HepG2 (cell line): ENCODE measurements at regions not wholly inside any gene's neighbourhood (a gene's known extent, or its start where the extent isn't known, plus 50 kb on each side); places are given as distances from the start of the nearest gene placed in this dataset.

Experiments used
- ATF4 ChIP-seq, 2 experiments: fragments of 450-650 bp in 1 of 2; sonication (generic) in 1 of 2; formaldehyde crosslinking; IDR thresholded peaks; 2 replicates each; pipeline versions ENCODE4 v1.5.0 to v1.8.0; 2020 to 2022; ENCODE audit warnings: mild to moderate bottlenecking in 1 of 2, missing genetic modification reagents in 1 of 2
- CBX1 ChIP-seq: IDR thresholded peaks from one replicate; pipeline ENCODE4 v1.6.1; 2016; ENCODE audit warnings: antibody characterized with exemption, low read depth
- CREB1 ChIP-seq, 2 experiments: fragments of 450-650 bp in 1 of 2; IDR thresholded peaks; 2 replicates each; pipeline ENCODE4 v1.6.1; 2016 to 2017; ENCODE audit warnings: control low read depth in 1 of 2, mild to moderate bottlenecking in 1 of 2, missing compliant biosample characterization in 1 of 2, missing genetic modification characterization in 1 of 2
- CTCF ChIP-seq: sonication (generic); formaldehyde crosslinking; IDR thresholded peaks from 2 replicates; pipeline ENCODE4 v1.5.0; 2020; ENCODE audit warnings: mild to moderate bottlenecking, missing genetic modification reagents, moderate library complexity
- FOXA3 ChIP-seq: IDR thresholded peaks from 2 replicates; pipeline ENCODE4 v1.6.1; 2016; ENCODE audit warnings: missing genetic modification reagents, missing compliant biosample characterization
- MED1 ChIP-seq: sonication (generic); formaldehyde crosslinking; IDR thresholded peaks from 2 replicates; pipeline ENCODE4 v1.4.0; 2020; ENCODE audit warnings: missing genetic modification reagents
- RBFOX2 ChIP-seq: fragments of 200-400 bp; formaldehyde crosslinking; IDR thresholded peaks from 2 replicates; pipeline ENCODE4 v1.6.1; 2017; ENCODE audit warnings: low read depth, mild to moderate bottlenecking, low read length
- ZNF350 ChIP-seq: sonication (generic); formaldehyde crosslinking; IDR thresholded peaks from 2 replicates; pipeline ENCODE4 v1.4.0; 2020; ENCODE audit warnings: mild to moderate bottlenecking, low read depth, missing genetic modification reagents, borderline replicate concordance
- ZNF570 ChIP-seq: sonication (generic); formaldehyde crosslinking; IDR thresholded peaks from 2 replicates; pipeline ENCODE4 v1.4.0; 2020; ENCODE audit warnings: mild to moderate bottlenecking, missing genetic modification reagents, borderline replicate concordance
- ZNF747 ChIP-seq: sonication (generic); formaldehyde crosslinking; IDR thresholded peaks from 2 replicates; pipeline ENCODE4 v1.8.1; 2023; ENCODE audit warnings: missing genetic modification reagents, mild to moderate bottlenecking, borderline replicate concordance

- TF ChIP-seq CTCF (CRISPR knock-in tag) (no peak), CBX1 (no peak), ATF4 (CRISPR knock-in tag; IDR thresholded peaks at IDR 0.05) (peak in 1 of 2 experiments; percentile 61; a peak in 1 of 4 replicates), MED1 (CRISPR knock-in tag) (no peak), RBFOX2 (no peak), CREB1 (IDR thresholded peaks at IDR 0.05) (no peak), CREB1 (CRISPR knock-in tag; IDR thresholded peaks at IDR 0.05) (peak; percentile 43; the same call in 1 of the 2 replicates), FOXA3 (peak; percentile 46; the same call in 1 of the 2 replicates), ZNF350 (0 out of 2 replicates have a peak, but pooled peaks have one; percentile 26), ZNF747 (CRISPR knock-in tag) (no peak), ZNF570 (CRISPR knock-in tag) (no peak)
Observed at GRCh38 chr15:53437985-53438841, 321.2 kb downstream of the WDR72 start (continued).
